Activated T-cell treated with anti-CD3 and anti-CD28 coated beads, Interleukin-2, amount 50 U/mL, for 72 hours (primary cell): ENCODE measurements at regions not wholly inside any gene's neighbourhood (a gene's known extent, or its start where the extent isn't known, plus 50 kb on each side); places are given as distances from the start of the nearest gene placed in this dataset.

Experiments
- ATAC-seq, 2 donors: fragments of 150-1000 bp; cut with Tn5 transposase; replicated peaks in 1 of 2; 2 replicates each; pipeline ENCODE4 v1.10.0; 2021; ENCODE audit warnings: moderate library complexity in 2 of 2, mild to moderate bottlenecking in 1 of 2
- DNase-seq, 2 donors: peaks; one replicate each; pipeline ENCODE4 v3.0.0; 2021 to 2022; ENCODE audit warnings: mixed read lengths in 1 of 2
- H3K27ac Mint-ChIP-seq: one replicate; pipeline ENCODE4 v1.8.0; 2022; ENCODE audit warnings: mild to moderate bottlenecking, moderate library complexity, mixed read lengths
- H3K27me3 Mint-ChIP-seq: one replicate; pipeline ENCODE4 v1.8.0; 2022; ENCODE audit warnings: low read depth, mixed read lengths
- H3K36me3 Mint-ChIP-seq, 2 donors: one replicate each; pipeline ENCODE4 v1.8.0; 2022; ENCODE audit warnings: mixed read lengths in 2 of 2, mild to moderate bottlenecking in 1 of 2; ENCODE audit not compliant: insufficient read depth in 2 of 2
- H3K4me1 Mint-ChIP-seq: one replicate; pipeline ENCODE4 v1.8.0; 2022; ENCODE audit warnings: low read depth, mixed read lengths
- H3K4me3 Mint-ChIP-seq, 2 donors: one replicate each; pipeline ENCODE4 v1.8.0; 2022; ENCODE audit warnings: mild to moderate bottlenecking in 2 of 2, mixed read lengths in 2 of 2, moderate library complexity in 2 of 2
- H3K9me3 Mint-ChIP-seq, 2 donors: one replicate each; pipeline ENCODE4 v1.8.0; 2022; ENCODE audit warnings: mixed read lengths in 2 of 2

DNA sequence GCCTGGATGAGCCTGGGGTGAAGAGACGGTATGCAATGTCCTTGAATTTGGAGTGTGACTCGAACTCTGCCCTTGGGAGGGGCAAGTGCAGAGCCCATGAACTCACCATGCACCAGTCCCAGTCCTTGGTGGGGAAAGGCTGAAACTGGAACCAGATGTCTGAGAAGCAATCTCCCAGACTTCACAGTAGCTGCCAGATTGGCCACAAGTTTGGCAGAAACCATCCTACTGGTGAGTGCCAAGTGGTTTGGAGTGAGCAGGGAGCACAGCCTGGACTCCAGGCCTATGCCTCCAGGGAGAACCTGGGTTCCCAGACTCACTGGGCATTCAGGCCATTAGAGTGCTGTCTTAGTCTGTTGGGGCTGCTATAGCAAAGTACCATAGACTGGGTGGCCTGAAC, 99.6 kb upstream of the LYZL1 start:
- Mint-ChIP-seq H3K4me3 (no peak overlapping the region), H3K27me3 (peaks cover 15% of the 10 kb centered on the region), H3K36me3 (no peaks in the 10 kb centered on the region), H3K9me3 (no peaks in the 10 kb centered on the region), H3K4me1 (no peaks in the 10 kb centered on the region), H3K27ac (no peak overlapping the region)
- ATAC-seq: no peak
- no peak for DNase-seq

DNA sequence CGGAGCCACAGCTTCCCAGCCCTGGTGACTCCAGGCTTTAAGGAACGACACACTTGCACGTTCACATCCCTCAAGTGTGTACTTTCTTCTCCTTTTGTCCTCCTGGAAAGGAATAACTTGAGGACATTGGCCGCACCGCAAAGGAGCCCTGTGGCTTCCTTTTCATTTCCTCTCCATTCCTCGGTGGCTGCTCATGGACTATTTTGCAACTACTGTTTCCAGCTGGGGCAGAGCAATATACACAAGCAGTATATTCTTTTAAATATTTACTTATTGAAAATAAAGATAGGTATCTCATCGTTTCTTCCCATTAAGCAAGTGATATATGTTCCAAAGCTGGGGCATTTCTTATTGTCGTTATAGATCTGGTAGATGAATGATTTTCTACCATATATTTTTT, 97.2 kb upstream of the LYZL1 start:
- DNase-seq (no peak), ATAC-seq (no peak)
- no peak overlapping the region for H3K27ac Mint-ChIP-seq
- H3K9me3 Mint-ChIP-seq: peaks cover 2 to 4% of the 10 kb centered on the region in 2 donors
- H3K4me3 Mint-ChIP-seq: no peak overlapping the region
- H3K4me1 Mint-ChIP-seq: no peaks in the 10 kb centered on the region
- no peaks in the 10 kb centered on the region for H3K36me3 Mint-ChIP-seq
- H3K27me3 Mint-ChIP-seq: peaks cover 15% of the 10 kb centered on the region

DNA sequence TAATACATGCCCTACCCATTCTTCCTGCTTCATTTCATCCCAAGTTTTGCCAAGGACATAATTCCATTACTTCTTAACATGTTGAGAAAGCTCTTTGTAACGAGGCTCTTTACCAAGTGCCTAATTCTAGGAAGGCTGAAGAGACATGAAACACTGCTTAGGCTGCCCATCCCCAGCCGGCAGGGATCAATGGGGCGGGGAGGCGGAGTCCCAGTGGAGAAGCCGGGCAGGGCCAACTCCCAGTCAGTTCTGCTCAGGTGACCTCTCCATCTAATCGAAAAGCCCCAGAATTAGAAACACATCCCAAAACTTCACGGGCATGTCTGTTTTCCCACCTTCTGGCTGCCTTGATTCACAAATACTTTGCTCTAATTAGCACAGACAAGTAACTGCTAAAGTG, 89.5 kb upstream of the LYZL1 start:
- Mint-ChIP-seq H3K27me3 (peaks cover 10% of the 10 kb centered on the region), H3K4me3 (no peak overlapping the region), H3K4me1 (no peaks in the 10 kb centered on the region), H3K36me3 (no peaks in the 10 kb centered on the region), H3K9me3 (peaks cover 2 to 4% of the 10 kb centered on the region in 2 donors), H3K27ac (no peak overlapping the region)
- DNase-seq (no peak), ATAC-seq (no peak)

DNA sequence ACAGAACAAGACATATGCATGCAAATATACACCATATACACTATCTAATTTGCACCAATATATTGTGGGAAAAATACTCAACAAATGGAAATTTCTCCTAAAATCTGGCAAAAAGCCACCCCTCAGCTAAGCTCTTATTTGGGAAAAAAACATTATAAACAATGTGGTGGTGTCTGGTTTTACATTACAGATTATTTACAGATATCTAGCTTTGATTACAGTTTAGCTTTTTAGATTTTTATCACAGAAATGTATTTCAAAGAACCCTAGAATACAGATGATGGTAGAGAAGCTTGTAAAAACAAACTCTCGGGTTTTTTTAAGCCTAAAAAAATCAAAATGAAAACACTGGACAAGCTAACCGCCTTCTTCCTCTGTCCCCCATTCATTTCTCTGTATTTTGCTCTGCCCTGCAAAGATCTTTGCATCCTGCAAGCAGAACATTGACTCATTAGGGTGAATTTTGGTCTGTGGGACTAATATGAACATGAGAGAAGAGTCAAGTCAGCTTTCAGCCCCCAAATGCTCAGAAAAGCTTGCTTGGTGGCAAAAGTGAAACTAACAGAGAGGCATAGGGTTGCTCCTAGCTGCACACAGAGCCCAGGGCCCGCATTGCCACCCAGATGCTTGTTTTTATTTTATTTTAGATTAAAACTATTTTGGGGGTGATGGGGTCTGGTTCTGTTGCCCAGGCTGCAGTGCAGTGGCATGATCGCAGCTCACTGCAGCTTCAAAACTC, 88.8 kb upstream of the LYZL1 start:
- Mint-ChIP-seq H3K9me3 (peaks cover 0 to 1% of the 10 kb centered on the region in 2 donors), H3K36me3 (no peaks in the 10 kb centered on the region), H3K4me1 (no peaks in the 10 kb centered on the region), H3K27ac (no peak overlapping the region), H3K4me3 (no peak overlapping the region), H3K27me3 (peaks cover 10% of the 10 kb centered on the region)
- ATAC-seq (no peak), DNase-seq (no peak)

DNA sequence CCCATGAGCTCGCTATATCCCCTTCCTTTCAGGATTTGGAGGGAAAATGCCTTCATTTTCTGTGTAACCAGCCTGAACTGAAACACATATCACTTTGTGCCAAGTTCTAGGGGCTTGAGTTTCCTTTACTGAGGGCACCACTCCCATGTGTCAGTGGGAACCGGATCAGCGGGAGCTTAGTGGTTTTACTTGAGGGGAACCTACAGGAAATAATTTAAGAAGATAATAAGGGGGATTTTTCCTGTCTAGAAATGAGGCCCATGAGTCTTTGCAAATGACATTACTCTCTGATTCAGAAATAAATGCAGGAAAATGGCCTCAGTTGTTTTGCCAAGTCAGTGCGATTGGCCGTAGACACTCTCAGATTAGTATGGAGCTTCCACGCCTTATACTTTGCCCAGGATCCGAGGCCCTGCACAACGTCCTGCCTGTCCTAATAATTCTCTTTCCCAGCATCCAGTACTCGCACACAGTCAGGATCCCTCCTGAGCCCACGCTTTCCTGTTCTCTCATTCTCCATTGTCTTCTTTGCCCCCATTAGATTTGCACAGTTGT, 86.4 kb upstream of the LYZL1 start:
- no peak overlapping the region for H3K4me3 Mint-ChIP-seq
- no peaks in the 10 kb centered on the region for H3K36me3 Mint-ChIP-seq
- ATAC-seq (no peak), DNase-seq (no peak)
- H3K27ac Mint-ChIP-seq: no peak overlapping the region
- peaks cover 16% of the 10 kb centered on the region for H3K27me3 Mint-ChIP-seq
- H3K9me3 Mint-ChIP-seq: no peaks in the 10 kb centered on the region
- no peaks in the 10 kb centered on the region for H3K4me1 Mint-ChIP-seq

DNA sequence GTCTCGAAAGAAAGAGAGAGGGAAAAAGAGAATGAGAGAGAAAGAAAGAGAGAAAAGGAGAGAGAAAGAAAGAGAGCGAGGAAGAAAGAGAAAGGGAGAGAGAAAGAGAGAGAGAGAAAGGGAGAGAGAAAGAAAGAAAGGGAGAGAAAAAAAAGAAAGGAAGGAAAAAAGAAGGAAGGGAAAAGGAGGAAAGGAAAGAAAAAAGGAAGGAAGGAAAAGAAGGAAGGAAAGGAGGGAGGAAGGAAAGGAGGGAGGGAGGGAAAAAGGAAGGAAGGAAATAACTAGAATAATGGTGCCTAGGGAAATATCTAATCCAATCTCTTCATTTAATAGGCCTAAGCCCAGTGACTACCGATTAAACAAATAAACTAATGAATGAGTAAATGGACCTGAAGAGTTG, 85.4 kb upstream of the LYZL1 start:
- H3K4me1 Mint-ChIP-seq: no peaks in the 10 kb centered on the region
- H3K27ac Mint-ChIP-seq: peak overlapping the region; percentile 7
- no peaks in the 10 kb centered on the region for H3K9me3 Mint-ChIP-seq
- no peak for ATAC-seq
- no peaks in the 10 kb centered on the region for H3K36me3 Mint-ChIP-seq
- no peak for DNase-seq
- no peak overlapping the region for H3K4me3 Mint-ChIP-seq
- H3K27me3 Mint-ChIP-seq: peaks cover 16% of the 10 kb centered on the region

DNA sequence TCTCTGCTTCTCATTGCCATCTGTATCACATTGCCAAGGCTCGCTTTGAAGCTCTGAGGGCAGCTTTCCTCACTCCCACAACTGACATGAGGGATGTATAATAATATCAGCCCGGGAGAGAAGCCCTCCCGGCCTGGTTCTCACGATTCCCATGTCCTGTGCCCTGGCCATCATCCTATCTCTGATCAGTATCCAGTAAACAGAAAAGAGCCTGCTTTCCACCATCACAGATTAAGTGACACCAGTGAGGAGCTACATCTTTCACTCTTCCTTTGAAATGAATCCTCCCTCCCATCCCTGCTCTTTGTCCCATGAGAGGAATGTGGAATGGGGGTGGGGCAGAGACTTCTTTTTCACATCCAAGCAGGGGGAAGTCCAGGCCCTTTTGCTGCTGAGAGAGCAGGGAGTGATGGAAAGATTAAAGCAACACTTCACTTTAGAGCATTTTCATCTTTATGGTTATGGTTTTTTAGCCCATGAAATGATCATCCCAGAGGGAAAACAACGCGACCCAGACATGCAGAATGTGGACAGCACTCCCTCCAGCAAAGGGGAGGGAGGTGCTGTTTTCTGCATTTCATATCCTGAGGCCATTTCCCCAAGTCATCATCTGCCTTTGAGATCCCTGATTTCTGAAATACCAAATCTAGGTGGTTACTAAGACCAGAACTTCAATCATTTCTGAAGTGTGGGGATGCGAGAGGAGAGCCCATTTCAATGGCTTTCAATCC, 84.6 kb upstream of the LYZL1 start:
- DNase-seq (no peak), ATAC-seq (no peak)
- Mint-ChIP-seq H3K4me3 (no peak overlapping the region), H3K4me1 (no peaks in the 10 kb centered on the region), H3K36me3 (no peaks in the 10 kb centered on the region), H3K9me3 (no peaks in the 10 kb centered on the region), H3K27me3 (peaks cover 16% of the 10 kb centered on the region), H3K27ac (no peak overlapping the region)

DNA sequence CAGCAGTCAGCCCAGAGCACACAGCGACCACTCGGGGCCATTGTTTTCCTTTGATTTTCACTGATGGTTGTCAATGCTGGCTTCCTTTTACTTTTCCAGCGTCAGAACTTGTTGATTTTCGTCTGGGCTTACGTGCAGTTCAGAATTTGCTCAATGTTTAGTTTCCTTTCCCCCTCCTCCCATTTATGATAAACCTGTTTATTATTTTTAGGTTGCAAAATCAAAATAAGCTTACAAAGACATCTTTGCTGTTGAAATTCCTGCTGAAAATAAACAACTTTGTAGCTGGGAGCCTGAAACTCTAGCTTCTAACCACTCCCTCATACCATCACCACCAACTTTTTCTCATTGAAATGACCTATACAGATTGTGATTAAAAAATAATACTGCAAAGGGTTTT, 83.1 kb upstream of the LYZL1 start:
- Mint-ChIP-seq H3K4me3 (no peak overlapping the region), H3K9me3 (peaks cover 0 to 3% of the 10 kb centered on the region in 2 donors), H3K27me3 (peaks cover 16% of the 10 kb centered on the region), H3K27ac (no peak overlapping the region), H3K4me1 (no peaks in the 10 kb centered on the region), H3K36me3 (peaks cover 0 to 2% of the 10 kb centered on the region in 2 donors)
- DNase-seq (no peak), ATAC-seq (no peak)

DNA sequence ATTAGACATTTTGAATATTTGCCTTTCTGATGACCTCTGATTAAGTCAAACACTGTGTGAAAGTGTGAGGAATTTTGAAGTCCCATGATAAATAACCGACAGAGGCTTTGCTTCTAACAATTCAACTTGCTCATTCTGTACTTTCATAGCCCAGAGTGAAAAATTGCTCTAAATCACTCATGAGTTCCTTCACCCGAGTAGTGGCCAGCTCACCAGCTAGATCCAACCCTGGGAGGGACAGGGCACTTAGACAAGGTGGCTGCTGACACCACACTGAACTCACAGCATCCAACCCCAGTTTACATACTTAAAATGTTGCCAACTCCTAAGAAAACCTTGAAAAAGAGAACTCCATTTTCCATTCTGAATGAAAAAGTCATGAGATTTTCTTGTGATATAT, 80.0 kb upstream of the LYZL1 start:
- H3K9me3 Mint-ChIP-seq: peaks cover 0 to 6% of the 10 kb centered on the region in 2 donors
- no peak overlapping the region for H3K27ac Mint-ChIP-seq
- no peaks in the 10 kb centered on the region for H3K4me1 Mint-ChIP-seq
- DNase-seq (no peak), ATAC-seq (no peak)
- peaks cover 0 to 2% of the 10 kb centered on the region in 2 donors for H3K36me3 Mint-ChIP-seq
- no peak overlapping the region for H3K4me3 Mint-ChIP-seq
- H3K27me3 Mint-ChIP-seq: peaks cover 10% of the 10 kb centered on the region

DNA sequence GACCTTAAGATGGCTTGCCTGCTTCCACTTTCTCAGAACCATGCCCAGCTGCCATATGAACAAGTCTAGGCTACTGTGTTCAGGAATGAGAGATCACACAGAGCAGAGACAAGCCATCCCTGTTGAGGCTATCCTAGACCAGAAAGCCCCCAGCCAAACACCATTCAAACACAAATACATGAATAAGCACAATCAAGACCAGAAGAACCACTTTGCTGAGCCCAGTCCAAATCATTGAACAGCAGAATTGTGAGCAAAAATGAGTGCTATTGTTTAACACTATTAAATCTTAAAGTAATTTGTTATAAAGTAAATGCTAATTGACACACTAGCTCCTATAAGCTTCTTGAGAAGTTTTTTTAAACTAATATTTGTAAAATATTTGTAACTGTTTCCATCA, 79.0 kb upstream of the LYZL1 start:
- Mint-ChIP-seq H3K27me3 (peaks cover 6% of the 10 kb centered on the region), H3K36me3 (peaks cover 0 to 2% of the 10 kb centered on the region in 2 donors), H3K4me3 (no peak overlapping the region), H3K4me1 (no peaks in the 10 kb centered on the region), H3K9me3 (peaks cover 0 to 6% of the 10 kb centered on the region in 2 donors), H3K27ac (no peak overlapping the region)
- DNase-seq (no peak), ATAC-seq (no peak)

DNA sequence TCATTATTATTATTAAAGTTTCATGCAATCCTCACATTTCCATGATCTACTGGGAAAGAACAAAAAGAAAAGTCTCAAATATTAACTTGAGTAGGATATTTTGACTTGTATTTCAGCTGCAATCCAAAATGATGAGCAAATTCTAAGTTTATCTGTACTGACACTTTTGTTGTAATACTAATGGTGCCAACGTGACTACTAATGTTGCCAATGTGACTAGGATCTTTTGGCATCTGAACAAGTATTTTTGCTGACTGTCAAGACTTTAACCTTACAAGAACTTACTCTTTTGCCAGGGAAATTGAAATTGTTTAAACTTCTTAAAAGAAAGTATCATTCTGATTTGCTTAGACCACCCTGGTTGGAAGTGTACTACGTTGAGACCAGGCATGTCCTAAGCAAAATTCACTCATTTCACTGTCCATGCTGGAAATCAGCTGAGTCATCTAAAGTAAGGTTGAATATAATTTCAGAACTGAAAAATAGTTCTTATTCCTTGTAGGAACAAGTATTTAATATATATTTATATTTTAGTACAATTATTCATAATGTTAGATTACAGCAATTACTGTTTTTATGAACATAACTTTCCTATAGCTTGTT, 78.5 kb upstream of the LYZL1 start:
- peaks cover 0 to 2% of the 10 kb centered on the region in 2 donors for H3K36me3 Mint-ChIP-seq
- peaks cover 11% of the 10 kb centered on the region for H3K27me3 Mint-ChIP-seq
- DNase-seq (no peak), ATAC-seq (no peak)
- H3K27ac Mint-ChIP-seq: no peak overlapping the region
- H3K4me3 Mint-ChIP-seq: no peak overlapping the region
- peaks cover 0 to 6% of the 10 kb centered on the region in 2 donors for H3K9me3 Mint-ChIP-seq
- no peaks in the 10 kb centered on the region for H3K4me1 Mint-ChIP-seq

DNA sequence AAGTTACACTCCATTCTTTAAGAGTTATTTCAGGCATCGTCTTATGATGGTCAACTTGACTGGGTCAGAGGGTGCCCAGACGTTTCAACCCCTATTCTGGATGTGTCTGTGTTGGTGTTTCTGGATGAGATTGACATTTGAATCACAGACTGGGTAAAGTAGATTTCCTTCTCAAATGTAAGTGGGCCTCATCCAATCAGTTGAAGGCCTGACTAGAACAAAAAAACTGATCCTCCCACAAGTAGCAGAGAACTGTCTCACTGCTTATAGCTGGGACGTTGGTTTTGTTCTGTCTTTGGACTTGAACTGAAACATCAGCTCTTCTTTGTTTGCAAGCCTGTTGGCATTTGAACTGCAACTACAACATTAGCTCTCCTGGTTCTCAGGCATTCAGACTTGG, 76.3 kb upstream of the LYZL1 start:
- peaks cover 0 to 2% of the 10 kb centered on the region in 2 donors for H3K36me3 Mint-ChIP-seq
- no peak overlapping the region for H3K27ac Mint-ChIP-seq
- no peak overlapping the region for H3K4me3 Mint-ChIP-seq
- H3K4me1 Mint-ChIP-seq: no peaks in the 10 kb centered on the region
- DNase-seq (no peak), ATAC-seq (no peak)
- H3K27me3 Mint-ChIP-seq: peaks cover 5% of the 10 kb centered on the region
- peaks cover 0 to 6% of the 10 kb centered on the region in 2 donors for H3K9me3 Mint-ChIP-seq

DNA sequence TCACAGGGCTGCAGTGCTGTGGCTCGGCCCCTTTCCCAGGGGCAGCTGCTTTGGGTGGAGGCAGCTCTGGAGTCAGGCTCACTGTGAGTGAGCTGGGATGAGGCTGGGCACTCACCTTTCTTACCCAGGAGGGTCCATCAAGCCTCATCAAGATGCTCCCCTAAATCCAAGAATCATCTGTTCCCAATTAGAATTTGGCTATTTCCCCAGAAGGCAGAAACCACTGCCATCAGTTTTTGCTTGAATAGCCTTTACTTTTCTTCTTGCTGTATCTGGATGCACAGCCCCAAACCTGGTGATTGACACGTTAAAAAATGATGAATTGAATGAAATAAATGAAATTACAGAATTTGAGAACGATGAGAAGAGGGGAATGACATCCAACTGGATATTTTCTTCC, 74.3 kb upstream of the LYZL1 start:
- Mint-ChIP-seq H3K4me3 (no peak overlapping the region), H3K27me3 (peaks cover 5% of the 10 kb centered on the region), H3K9me3 (peaks cover 0 to 6% of the 10 kb centered on the region in 2 donors), H3K27ac (no peak overlapping the region), H3K36me3 (peaks cover 0 to 2% of the 10 kb centered on the region in 2 donors), H3K4me1 (no peaks in the 10 kb centered on the region)
- DNase-seq (no peak), ATAC-seq (no peak)
